ENCODE measurements at regions not wholly inside any gene's neighbourhood (a gene's known extent, or its start where the extent isn't known, plus 50 kb on each side); places are given as distances from the start of the nearest gene placed in this dataset.

DNA sequence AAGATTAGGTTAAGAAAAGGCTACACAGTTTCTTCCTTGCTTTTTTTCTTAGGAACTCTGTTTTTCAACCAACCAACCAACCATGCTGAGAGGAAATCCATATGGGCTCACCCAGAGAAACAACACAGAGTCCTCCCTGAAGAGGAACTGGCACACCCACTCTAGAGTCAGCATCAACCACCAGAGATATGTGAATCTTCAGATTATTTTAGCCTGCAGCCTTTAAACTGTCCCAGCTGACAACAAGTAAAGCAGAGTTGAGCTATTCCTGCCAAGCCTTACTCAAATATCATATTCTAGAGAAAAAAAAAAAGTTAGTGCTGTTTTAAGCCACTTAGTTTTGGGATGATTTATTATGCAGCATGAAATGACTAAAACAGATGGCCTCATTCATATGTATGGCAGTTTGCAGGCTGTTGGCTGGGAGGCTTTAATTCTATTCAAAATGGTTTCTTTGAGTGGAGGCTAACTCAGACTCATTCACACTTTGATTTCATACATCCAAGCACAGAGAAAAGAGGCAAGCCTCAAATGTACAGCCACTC lies 1637.7 kb upstream of the LRRTM1 start:
- Histone ChIP-seq H2AFZ (ENCODE audit: control insufficient read depth, low read depth, low read length) (no peak overlapping the region), H3K36me3 (ENCODE audit: control insufficient read depth in 2 of 2, insufficient read depth in 2 of 2, low read length in 1 of 2) (no peaks in the 10 kb centered on the region), H4K20me1 (ENCODE audit: control insufficient read depth, insufficient read depth) (no peaks in the 10 kb centered on the region), H3K79me2 (ENCODE audit: control insufficient read depth, insufficient read depth, low read length) (no peaks in the 10 kb centered on the region), H3K9me3 (replicated peaks; ENCODE audit: control insufficient read depth, insufficient read depth, low read length) (no peaks in the 10 kb centered on the region), H3K27me3 (replicated peaks in 1 of 2; ENCODE audit: control insufficient read depth in 2 of 2, insufficient read depth in 2 of 2, low read length in 1 of 2) (no peaks in the 10 kb centered on the region), H3K4me3 (no peak overlapping the region), H3K4me2 (ENCODE audit: control insufficient read depth, insufficient read depth) (no peak overlapping the region), H3K9ac (ENCODE audit: control insufficient read depth, insufficient read depth, low read length) (no peak overlapping the region), H3K4me1 (ENCODE audit: control insufficient read depth, insufficient read depth, low read length) (no peaks in the 10 kb centered on the region), H3K27ac (ENCODE audit: control insufficient read depth, insufficient read depth) (no peak overlapping the region)
- BruUV-seq (replicated peaks), result no TSS peak
- in situ Hi-C loops (cut with MboI), result no loop called here
- SMC1A ChIA-PET (ENCODE audit: uncharacterized antibody, unreplicated experiment), result no interaction called here
- ATAC-seq, result no peak
- no peak for DNase-seq (ENCODE audit: low read depth, low spot score)
- POLR2A ChIA-PET, result interaction anchor here (1.1 kb wide), 1 partner anchor 27 kb away, joined by 3 read pairs; no protein-coding TSS in a partner anchor
- RAD21 ChIA-PET (ENCODE audit: unreplicated experiment), result no interaction called here
- intact Hi-C loops (cut with micrococcal nuclease; ENCODE audit: unreplicated experiment), result no loop called here
- FAIRE-seq, result no peak
- CTCF ChIA-PET, result no interaction called here
- TF ChIP-seq, protein P1, sequence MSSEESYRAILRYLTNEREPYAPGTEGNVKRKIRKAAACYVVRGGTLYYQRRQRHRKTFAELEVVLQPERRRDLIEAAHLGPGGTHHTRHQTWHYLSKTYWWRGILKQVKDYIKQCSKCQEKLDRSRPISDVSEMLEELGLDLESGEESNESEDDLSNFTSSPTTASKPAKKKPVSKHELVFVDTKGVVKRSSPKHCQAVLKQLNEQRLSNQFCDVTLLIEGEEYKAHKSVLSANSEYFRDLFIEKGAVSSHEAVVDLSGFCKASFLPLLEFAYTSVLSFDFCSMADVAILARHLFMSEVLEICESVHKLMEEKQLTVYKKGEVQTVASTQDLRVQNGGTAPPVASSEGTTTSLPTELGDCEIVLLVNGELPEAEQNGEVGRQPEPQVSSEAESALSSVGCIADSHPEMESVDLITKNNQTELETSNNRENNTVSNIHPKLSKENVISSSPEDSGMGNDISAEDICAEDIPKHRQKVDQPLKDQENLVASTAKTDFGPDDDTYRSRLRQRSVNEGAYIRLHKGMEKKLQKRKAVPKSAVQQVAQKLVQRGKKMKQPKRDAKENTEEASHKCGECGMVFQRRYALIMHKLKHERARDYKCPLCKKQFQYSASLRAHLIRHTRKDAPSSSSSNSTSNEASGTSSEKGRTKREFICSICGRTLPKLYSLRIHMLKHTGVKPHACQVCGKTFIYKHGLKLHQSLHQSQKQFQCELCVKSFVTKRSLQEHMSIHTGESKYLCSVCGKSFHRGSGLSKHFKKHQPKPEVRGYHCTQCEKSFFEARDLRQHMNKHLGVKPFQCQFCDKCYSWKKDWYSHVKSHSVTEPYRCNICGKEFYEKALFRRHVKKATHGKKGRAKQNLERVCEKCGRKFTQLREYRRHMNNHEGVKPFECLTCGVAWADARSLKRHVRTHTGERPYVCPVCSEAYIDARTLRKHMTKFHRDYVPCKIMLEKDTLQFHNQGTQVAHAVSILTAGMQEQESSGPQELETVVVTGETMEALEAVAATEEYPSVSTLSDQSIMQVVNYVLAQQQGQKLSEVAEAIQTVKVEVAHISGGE (CRISPR knock-in tag; IDR thresholded peaks at IDR 0.05), result no peak
- TF ChIP-seq, protein P2, sequence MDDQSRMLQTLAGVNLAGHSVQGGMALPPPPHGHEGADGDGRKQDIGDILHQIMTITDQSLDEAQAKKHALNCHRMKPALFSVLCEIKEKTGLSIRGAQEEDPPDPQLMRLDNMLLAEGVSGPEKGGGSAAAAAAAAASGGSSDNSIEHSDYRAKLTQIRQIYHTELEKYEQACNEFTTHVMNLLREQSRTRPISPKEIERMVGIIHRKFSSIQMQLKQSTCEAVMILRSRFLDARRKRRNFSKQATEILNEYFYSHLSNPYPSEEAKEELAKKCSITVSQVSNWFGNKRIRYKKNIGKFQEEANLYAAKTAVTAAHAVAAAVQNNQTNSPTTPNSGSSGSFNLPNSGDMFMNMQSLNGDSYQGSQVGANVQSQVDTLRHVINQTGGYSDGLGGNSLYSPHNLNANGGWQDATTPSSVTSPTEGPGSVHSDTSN (IDR thresholded peaks at IDR 0.05; ENCODE audit: insufficient replicate concordance, low read depth, low read length), result no peak
- TF ChIP-seq, protein P3, sequence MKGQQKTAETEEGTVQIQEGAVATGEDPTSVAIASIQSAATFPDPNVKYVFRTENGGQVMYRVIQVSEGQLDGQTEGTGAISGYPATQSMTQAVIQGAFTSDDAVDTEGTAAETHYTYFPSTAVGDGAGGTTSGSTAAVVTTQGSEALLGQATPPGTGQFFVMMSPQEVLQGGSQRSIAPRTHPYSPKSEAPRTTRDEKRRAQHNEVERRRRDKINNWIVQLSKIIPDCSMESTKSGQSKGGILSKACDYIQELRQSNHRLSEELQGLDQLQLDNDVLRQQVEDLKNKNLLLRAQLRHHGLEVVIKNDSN (IDR thresholded peaks at IDR 0.05; ENCODE audit: borderline replicate concordance, extremely low read length, insufficient read depth, low read depth, low read length), result no peak
- TF ChIP-seq MYB (IDR thresholded peaks at IDR 0.05; ENCODE audit: borderline replicate concordance, low read depth, low read length), result no peak
- TF ChIP-seq SIN3A (IDR thresholded peaks at IDR 0.05; ENCODE audit: low read depth, low read length), result no peak
- no peak for TF ChIP-seq NR2C2 (IDR thresholded peaks at IDR 0.05; ENCODE audit: borderline replicate concordance, control insufficient read depth, insufficient read length, low read depth)
- TF ChIP-seq, protein P4, sequence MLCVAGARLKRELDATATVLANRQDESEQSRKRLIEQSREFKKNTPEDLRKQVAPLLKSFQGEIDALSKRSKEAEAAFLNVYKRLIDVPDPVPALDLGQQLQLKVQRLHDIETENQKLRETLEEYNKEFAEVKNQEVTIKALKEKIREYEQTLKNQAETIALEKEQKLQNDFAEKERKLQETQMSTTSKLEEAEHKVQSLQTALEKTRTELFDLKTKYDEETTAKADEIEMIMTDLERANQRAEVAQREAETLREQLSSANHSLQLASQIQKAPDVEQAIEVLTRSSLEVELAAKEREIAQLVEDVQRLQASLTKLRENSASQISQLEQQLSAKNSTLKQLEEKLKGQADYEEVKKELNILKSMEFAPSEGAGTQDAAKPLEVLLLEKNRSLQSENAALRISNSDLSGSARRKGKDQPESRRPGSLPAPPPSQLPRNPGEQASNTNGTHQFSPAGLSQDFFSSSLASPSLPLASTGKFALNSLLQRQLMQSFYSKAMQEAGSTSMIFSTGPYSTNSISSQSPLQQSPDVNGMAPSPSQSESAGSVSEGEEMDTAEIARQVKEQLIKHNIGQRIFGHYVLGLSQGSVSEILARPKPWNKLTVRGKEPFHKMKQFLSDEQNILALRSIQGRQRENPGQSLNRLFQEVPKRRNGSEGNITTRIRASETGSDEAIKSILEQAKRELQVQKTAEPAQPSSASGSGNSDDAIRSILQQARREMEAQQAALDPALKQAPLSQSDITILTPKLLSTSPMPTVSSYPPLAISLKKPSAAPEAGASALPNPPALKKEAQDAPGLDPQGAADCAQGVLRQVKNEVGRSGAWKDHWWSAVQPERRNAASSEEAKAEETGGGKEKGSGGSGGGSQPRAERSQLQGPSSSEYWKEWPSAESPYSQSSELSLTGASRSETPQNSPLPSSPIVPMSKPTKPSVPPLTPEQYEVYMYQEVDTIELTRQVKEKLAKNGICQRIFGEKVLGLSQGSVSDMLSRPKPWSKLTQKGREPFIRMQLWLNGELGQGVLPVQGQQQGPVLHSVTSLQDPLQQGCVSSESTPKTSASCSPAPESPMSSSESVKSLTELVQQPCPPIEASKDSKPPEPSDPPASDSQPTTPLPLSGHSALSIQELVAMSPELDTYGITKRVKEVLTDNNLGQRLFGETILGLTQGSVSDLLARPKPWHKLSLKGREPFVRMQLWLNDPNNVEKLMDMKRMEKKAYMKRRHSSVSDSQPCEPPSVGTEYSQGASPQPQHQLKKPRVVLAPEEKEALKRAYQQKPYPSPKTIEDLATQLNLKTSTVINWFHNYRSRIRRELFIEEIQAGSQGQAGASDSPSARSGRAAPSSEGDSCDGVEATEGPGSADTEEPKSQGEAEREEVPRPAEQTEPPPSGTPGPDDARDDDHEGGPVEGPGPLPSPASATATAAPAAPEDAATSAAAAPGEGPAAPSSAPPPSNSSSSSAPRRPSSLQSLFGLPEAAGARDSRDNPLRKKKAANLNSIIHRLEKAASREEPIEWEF (IDR thresholded peaks at IDR 0.05; ENCODE audit: insufficient replicate concordance, low read depth, low read length), result no peak
- TF ChIP-seq, protein P5, sequence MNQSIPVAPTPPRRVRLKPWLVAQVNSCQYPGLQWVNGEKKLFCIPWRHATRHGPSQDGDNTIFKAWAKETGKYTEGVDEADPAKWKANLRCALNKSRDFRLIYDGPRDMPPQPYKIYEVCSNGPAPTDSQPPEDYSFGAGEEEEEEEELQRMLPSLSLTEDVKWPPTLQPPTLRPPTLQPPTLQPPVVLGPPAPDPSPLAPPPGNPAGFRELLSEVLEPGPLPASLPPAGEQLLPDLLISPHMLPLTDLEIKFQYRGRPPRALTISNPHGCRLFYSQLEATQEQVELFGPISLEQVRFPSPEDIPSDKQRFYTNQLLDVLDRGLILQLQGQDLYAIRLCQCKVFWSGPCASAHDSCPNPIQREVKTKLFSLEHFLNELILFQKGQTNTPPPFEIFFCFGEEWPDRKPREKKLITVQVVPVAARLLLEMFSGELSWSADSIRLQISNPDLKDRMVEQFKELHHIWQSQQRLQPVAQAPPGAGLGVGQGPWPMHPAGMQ (IDR thresholded peaks at IDR 0.05; ENCODE audit: borderline replicate concordance), result no peak
